K562 (cell line): ENCODE measurements at regions not wholly inside any gene's neighbourhood (a gene's known extent, or its start where the extent isn't known, plus 50 kb on each side); places are given as distances from the start of the nearest gene placed in this dataset.

Source experiments
- ATAC-seq: fragments of 200-7000 bp; cut with Tn5 transposase; 3 replicates; pipeline ENCODE4 v1.9.1; 2020; ENCODE audit warnings: moderate library complexity
- BruUV-seq: library from RNA; stranded (reverse); fragments of 400-500 nt; replicated peaks from 2 replicates; lab custom pipeline; 2021; lab: Mats Ljungman, UMichigan
- CTCF ChIA-PET: fragments of 300-600 bp; formaldehyde crosslinking; extraction: SDS; loops from one replicate; lab custom pipeline; 2021; ENCODE audit warnings: low intra/inter-chr PET ratio; lab: Yijun Ruan, JAX
- POLR2A ChIA-PET: fragments of 300-600, 350-650 bp; sonication (Branson Sonifier 250); formaldehyde crosslinking; extraction: SDS; loops from one replicate; lab custom pipeline; 2021; ENCODE audit warnings: antibody characterized with exemption, inconsistent platforms; lab: Yijun Ruan, JAX
- DNase-seq, 4 experiments: peaks; one replicate each; pipeline versions ENCODE4 v3.0.0 to v3.0.0-alpha.2; 2011 to 2018; ENCODE audit warnings: low spot score in 3 of 4, mixed read lengths in 3 of 4; ENCODE audit errors: extremely low read depth in 1 of 4
- FAIRE-seq: peaks from 2 replicates; lab custom pipeline; 2011; peaks lifted over from hg19 to GRCh38; lab: Jason Lieb, UNC
- H2AFZ ChIP-seq: 2 replicates; pipeline ENCODE4 v1.6.0; 2011; ENCODE audit warnings: low read depth, low read length, control low read depth, inconsistent platforms
- H3K27ac ChIP-seq: fragments of 200-600 bp; 3 replicates; pipeline ENCODE4 v1.8.0; 2011; ENCODE audit warnings: low read depth, mild to moderate bottlenecking, control low read depth, inconsistent platforms, low read length, moderate library complexity, mixed read lengths; ENCODE audit errors: extremely low read depth
- H3K27me3 ChIP-seq, 2 experiments: fragments of 300-600 bp in 1 of 2; 2 replicates in 1 of 2; 3 replicates in 1 of 2; pipeline versions ENCODE4 v1.6.0 to v1.8.0; 2011; ENCODE audit warnings: inconsistent platforms in 2 of 2, low read length in 2 of 2, mild to moderate bottlenecking in 1 of 2, mixed read lengths in 1 of 2, moderate library complexity in 1 of 2; ENCODE audit not compliant: control insufficient read depth in 2 of 2, insufficient read depth in 2 of 2
- H3K36me3 ChIP-seq: fragments of 300-600 bp; 3 replicates; pipeline ENCODE4 v1.8.0; 2011; ENCODE audit warnings: mild to moderate bottlenecking, low read length, inconsistent platforms; ENCODE audit not compliant: control insufficient read depth, insufficient read depth
- H3K4me1 ChIP-seq, 2 experiments: fragments of 200-600 bp in 1 of 2; replicated peaks in 1 of 2; 2 replicates in 1 of 2; 3 replicates in 1 of 2; pipeline versions ENCODE4 v1.5.1 to v1.8.0; 2011; ENCODE audit warnings: inconsistent platforms in 2 of 2, low read length in 2 of 2, mild to moderate bottlenecking in 1 of 2, mixed read lengths in 1 of 2, moderate library complexity in 1 of 2; ENCODE audit not compliant: control insufficient read depth in 2 of 2, insufficient read depth in 2 of 2
- H3K4me2 ChIP-seq: 2 replicates; pipeline ENCODE4 v1.6.1; 2011; ENCODE audit warnings: low read length, control low read depth, inconsistent platforms, mixed read lengths; ENCODE audit not compliant: insufficient read depth
- H3K4me3 ChIP-seq: fragments of 200-600 bp; sonication (generic), shearing (Covaris generic); 2 replicates; pipeline ENCODE4 v1.5.1; 2016; ENCODE audit warnings: control low read depth, inconsistent platforms
- H3K79me2 ChIP-seq: fragments of 200-600 bp; 3 replicates; pipeline ENCODE4 v1.8.0; 2011; ENCODE audit warnings: low read length, inconsistent platforms; ENCODE audit not compliant: control insufficient read depth, insufficient read depth
- H3K9ac ChIP-seq, 2 experiments: 2 replicates each; pipeline versions ENCODE4 v1.6.0 to v1.6.1; 2011; ENCODE audit warnings: low read depth in 2 of 2, low read length in 2 of 2, control low read depth in 1 of 2, inconsistent platforms in 1 of 2, mild to moderate bottlenecking in 1 of 2, mixed read lengths in 1 of 2; ENCODE audit not compliant: insufficient read depth in 1 of 2
- H3K9me1 ChIP-seq: one replicate; pipeline ENCODE4 v1.6.0; 2011; ENCODE audit warnings: inconsistent platforms, mild to moderate bottlenecking, low read length, moderate library complexity; ENCODE audit not compliant: control insufficient read depth, insufficient read depth
- H3K9me3 ChIP-seq: replicated peaks from 2 replicates; pipeline ENCODE4 v1.5.1; 2011; ENCODE audit warnings: low read depth, low read length, inconsistent platforms; ENCODE audit not compliant: control insufficient read depth, insufficient read depth
- H4K20me1 ChIP-seq: replicated peaks from 2 replicates; pipeline ENCODE4 v1.6.1; 2011; ENCODE audit warnings: low read length, inconsistent platforms, mixed read lengths; ENCODE audit not compliant: control insufficient read depth, insufficient read depth
- CHD4 ChIP-seq: fragments of 200-600 bp; sonication (generic); IDR thresholded peaks from 3 replicates; pipeline ENCODE4 v1.6.1; 2012; ENCODE audit warnings: low read depth, mild to moderate bottlenecking, mixed read lengths, low read length, inconsistent platforms; ENCODE audit not compliant: insufficient read depth, insufficient replicate concordance, poor library complexity, severe bottlenecking
- GATA2 ChIP-seq: sonication (generic); formaldehyde crosslinking; IDR thresholded peaks from 2 replicates; pipeline ENCODE4 v1.4.0; 2020; ENCODE audit warnings: mild to moderate bottlenecking, missing genetic modification reagents
- KAT2B ChIP-seq: IDR thresholded peaks from one replicate; pipeline ENCODE4 v1.6.1; 2012; ENCODE audit warnings: low read depth, mild to moderate bottlenecking, control low read depth, inconsistent platforms, low read length, moderate library complexity
- NFATC3 ChIP-seq: fragments of 450-650 bp; IDR thresholded peaks from 2 replicates; pipeline ENCODE4 v1.6.1; 2017; ENCODE audit warnings: mild to moderate bottlenecking
- NFIC ChIP-seq: fragments of 450-650 bp; IDR thresholded peaks from 2 replicates; pipeline ENCODE4 v1.6.1; 2017; ENCODE audit warnings: mild to moderate bottlenecking, inconsistent platforms
- RFX7 ChIP-seq: fragments of 250-450 bp; sonication (Bioruptor Pico); IDR thresholded peaks from 2 replicates; pipeline ENCODE4 v1.5.1; 2021; ENCODE audit warnings: mild to moderate bottlenecking
- SMARCA5 ChIP-seq: fragments of 450-650 bp; IDR thresholded peaks from 2 replicates; pipeline ENCODE4 v1.6.1; 2016
- SMARCB1 ChIP-seq: IDR thresholded peaks from 2 replicates; pipeline ENCODE4 v1.6.1; 2011; ENCODE audit warnings: improper control_type of control experiment, low read depth; ENCODE audit not compliant: insufficient read length
- ZNF12 ChIP-seq: sonication (generic); formaldehyde crosslinking; IDR thresholded peaks from 2 replicates; pipeline ENCODE4 v1.4.0; 2020; ENCODE audit warnings: mild to moderate bottlenecking, missing genetic modification reagents
- ZNF174 ChIP-seq: fragments of 250-450 bp; sonication (Bioruptor Pico); IDR thresholded peaks from 2 replicates; pipeline ENCODE4 v1.4.0; 2020; ENCODE audit warnings: mild to moderate bottlenecking
- ZNF699 ChIP-seq: fragments of 250-450 bp; sonication (Bioruptor Pico); IDR thresholded peaks from 2 replicates; pipeline ENCODE4 v1.8.0; 2021; ENCODE audit warnings: mild to moderate bottlenecking, moderate library complexity; ENCODE audit not compliant: insufficient replicate concordance
- ZNF778 ChIP-seq: fragments of 450-650 bp; formaldehyde crosslinking; IDR thresholded peaks from 2 replicates; pipeline ENCODE4 v1.4.0; 2020; ENCODE audit warnings: mild to moderate bottlenecking, moderate library complexity
- WGBS: fragments of 100-300 bp; shearing (Covaris generic); methylation state at CpG from one replicate; pipeline ENCODE4 v1.1.6; 2016; ENCODE audit warnings: low coverage, mixed read lengths; ENCODE audit not compliant: insufficient coverage; ENCODE audit errors: missing lambda C conversion rate; 5-methylcytosine and 5-hydroxymethylcytosine counted together
- in situ Hi-C: fragments of 300-500 bp; cut with MboI; formaldehyde crosslinking; loops from 4 replicates; pipeline ENCODE4 v1.15.0; 2018; ENCODE audit warnings: inconsistent platforms, mixed read lengths
- intact Hi-C: fragments of 100-400 bp; cut with micrococcal nuclease; formaldehyde crosslinking; loops from 2 replicates; pipeline ENCODE4 v1.14.2; 2022
- TF ChIP-seq, protein P1 (sequence below): IDR thresholded peaks from 3 replicates; pipeline ENCODE4 v1.6.1; 2011; ENCODE audit warnings: borderline replicate concordance, mild to moderate bottlenecking, moderate library complexity; ENCODE audit not compliant: insufficient read length; ENCODE audit errors: extremely low read depth
- TF ChIP-seq, protein P2 (sequence below): fragments of 250-450 bp; sonication (Bioruptor Pico); IDR thresholded peaks from 2 replicates; pipeline ENCODE4 v1.4.0; 2020; ENCODE audit warnings: mild to moderate bottlenecking
- TF ChIP-seq, protein P3 (sequence below), 3 experiments: IDR thresholded peaks in 2 of 3; conservative IDR thresholded peaks in 1 of 3; 2 replicates each; pipeline ENCODE4 v1.5.1; 2011 to 2012; ENCODE audit warnings: low read length in 3 of 3, mild to moderate bottlenecking in 3 of 3, control low read depth in 2 of 3, improper control_type of control experiment in 1 of 3, inconsistent platforms in 1 of 3, low read depth in 1 of 3, mixed read lengths in 1 of 3, moderate library complexity in 1 of 3; ENCODE audit not compliant: insufficient read depth in 2 of 3
- TF ChIP-seq, protein P4 (sequence below): fragments of 450-650 bp; formaldehyde crosslinking; IDR thresholded peaks from 2 replicates; pipeline ENCODE4 v1.4.0; 2022; ENCODE audit warnings: missing genetic modification characterization

DNA sequence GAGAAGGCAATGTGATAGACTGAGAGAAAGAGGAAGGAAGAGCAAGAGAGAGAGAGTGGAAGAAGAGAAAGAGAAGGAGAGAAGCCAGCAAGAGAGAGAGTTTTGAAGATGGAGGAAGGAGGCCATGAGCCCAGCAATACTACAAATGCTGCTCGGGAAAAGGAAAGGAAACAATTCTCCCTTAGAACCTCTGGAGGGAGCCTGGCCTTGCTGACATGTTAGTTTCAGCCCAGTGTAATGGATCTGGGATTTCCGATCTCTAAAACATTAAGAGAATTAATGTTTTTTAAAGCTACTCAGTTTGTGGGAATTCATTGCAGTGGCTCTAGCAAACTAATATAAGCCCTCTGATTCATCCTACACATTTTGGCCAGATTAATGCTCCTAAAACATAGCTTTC lies 206.8 kb upstream of the MTPN start:
- H3K9me3 ChIP-seq = no peaks in the 10 kb centered on the region
- peak in 1 of 4 experiments; percentile 40 for DNase-seq
- no peak overlapping the region for H3K27ac ChIP-seq
- ATAC-seq = peak; percentile 81
- H3K9me1 ChIP-seq = no peaks in the 10 kb centered on the region
- peaks cover 7% of the 10 kb centered on the region; the same call in 1 of the 3 replicates for H3K36me3 ChIP-seq
- H3K79me2 ChIP-seq = peaks cover 2% of the 10 kb centered on the region; the same call in 1 of the 3 replicates
- H4K20me1 ChIP-seq = no peaks in the 10 kb centered on the region
- BruUV-seq = no TSS peak
- no peak overlapping the region for H3K9ac ChIP-seq
- H3K27me3 ChIP-seq = no peaks in the 10 kb centered on the region
- ChIA-PET POLR2A (interaction anchor here (0.6 to 1.3 kb wide), 2 partner anchors 10 to 44 kb away, joined by 3 read pairs; no protein-coding TSS in a partner anchor), CTCF (no interaction called here)
- no peak for FAIRE-seq
- H3K4me1 ChIP-seq = no peaks in the 10 kb centered on the region; a peak in 1 of 5 replicates
- no peak overlapping the region for H2AFZ ChIP-seq
- 42% methylated on average over 2 of the region's 2 CpGs for WGBS
- in situ Hi-C loops = no loop called here
- H3K4me2 ChIP-seq = no peak overlapping the region
- intact Hi-C loops = loop anchor here (10.0 kb wide), 1 partner anchor 379 kb away; no protein-coding TSS in a partner anchor
- no peak overlapping the region for H3K4me3 ChIP-seq
- TF ChIP-seq GATA2 (no peak), ZNF699 (CRISPR knock-in tag) (no peak), ZNF174 (no peak), NFATC3 (no peak), RFX7 (CRISPR knock-in tag) (no peak), NFIC (no peak), ZNF12 (CRISPR knock-in tag) (no peak), CHD4 (no peak), KAT2B (no peak), SMARCA5 (no peak), ZNF778 (no peak), SMARCB1 (no peak)
- TF ChIP-seq, protein P1, sequence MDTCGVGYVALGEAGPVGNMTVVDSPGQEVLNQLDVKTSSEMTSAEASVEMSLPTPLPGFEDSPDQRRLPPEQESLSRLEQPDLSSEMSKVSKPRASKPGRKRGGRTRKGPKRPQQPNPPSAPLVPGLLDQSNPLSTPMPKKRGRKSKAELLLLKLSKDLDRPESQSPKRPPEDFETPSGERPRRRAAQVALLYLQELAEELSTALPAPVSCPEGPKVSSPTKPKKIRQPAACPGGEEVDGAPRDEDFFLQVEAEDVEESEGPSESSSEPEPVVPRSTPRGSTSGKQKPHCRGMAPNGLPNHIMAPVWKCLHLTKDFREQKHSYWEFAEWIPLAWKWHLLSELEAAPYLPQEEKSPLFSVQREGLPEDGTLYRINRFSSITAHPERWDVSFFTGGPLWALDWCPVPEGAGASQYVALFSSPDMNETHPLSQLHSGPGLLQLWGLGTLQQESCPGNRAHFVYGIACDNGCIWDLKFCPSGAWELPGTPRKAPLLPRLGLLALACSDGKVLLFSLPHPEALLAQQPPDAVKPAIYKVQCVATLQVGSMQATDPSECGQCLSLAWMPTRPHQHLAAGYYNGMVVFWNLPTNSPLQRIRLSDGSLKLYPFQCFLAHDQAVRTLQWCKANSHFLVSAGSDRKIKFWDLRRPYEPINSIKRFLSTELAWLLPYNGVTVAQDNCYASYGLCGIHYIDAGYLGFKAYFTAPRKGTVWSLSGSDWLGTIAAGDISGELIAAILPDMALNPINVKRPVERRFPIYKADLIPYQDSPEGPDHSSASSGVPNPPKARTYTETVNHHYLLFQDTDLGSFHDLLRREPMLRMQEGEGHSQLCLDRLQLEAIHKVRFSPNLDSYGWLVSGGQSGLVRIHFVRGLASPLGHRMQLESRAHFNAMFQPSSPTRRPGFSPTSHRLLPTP = no peak
- TF ChIP-seq, protein P2, sequence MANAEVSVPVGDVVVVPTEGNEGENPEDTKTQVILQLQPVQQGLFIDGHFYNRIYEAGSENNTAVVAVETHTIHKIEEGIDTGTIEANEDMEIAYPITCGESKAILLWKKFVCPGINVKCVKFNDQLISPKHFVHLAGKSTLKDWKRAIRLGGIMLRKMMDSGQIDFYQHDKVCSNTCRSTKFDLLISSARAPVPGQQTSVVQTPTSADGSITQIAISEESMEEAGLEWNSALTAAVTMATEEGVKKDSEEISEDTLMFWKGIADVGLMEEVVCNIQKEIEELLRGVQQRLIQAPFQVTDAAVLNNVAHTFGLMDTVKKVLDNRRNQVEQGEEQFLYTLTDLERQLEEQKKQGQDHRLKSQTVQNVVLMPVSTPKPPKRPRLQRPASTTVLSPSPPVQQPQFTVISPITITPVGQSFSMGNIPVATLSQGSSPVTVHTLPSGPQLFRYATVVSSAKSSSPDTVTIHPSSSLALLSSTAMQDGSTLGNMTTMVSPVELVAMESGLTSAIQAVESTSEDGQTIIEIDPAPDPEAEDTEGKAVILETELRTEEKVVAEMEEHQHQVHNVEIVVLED (CRISPR knock-in tag) = no peak
- TF ChIP-seq, protein P3, sequence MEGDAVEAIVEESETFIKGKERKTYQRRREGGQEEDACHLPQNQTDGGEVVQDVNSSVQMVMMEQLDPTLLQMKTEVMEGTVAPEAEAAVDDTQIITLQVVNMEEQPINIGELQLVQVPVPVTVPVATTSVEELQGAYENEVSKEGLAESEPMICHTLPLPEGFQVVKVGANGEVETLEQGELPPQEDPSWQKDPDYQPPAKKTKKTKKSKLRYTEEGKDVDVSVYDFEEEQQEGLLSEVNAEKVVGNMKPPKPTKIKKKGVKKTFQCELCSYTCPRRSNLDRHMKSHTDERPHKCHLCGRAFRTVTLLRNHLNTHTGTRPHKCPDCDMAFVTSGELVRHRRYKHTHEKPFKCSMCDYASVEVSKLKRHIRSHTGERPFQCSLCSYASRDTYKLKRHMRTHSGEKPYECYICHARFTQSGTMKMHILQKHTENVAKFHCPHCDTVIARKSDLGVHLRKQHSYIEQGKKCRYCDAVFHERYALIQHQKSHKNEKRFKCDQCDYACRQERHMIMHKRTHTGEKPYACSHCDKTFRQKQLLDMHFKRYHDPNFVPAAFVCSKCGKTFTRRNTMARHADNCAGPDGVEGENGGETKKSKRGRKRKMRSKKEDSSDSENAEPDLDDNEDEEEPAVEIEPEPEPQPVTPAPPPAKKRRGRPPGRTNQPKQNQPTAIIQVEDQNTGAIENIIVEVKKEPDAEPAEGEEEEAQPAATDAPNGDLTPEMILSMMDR (IDR thresholded peaks at IDR 0.05 in 2 of 3, conservative IDR thresholded peaks at IDR 0.05 in 1 of 3; ENCODE audit: insufficient read depth in 2 of 3, low read depth in 1 of 3, low read length in 3 of 3) = peak; percentile 9 to 39 (median 31); a peak in 3 of 6 replicates
- TF ChIP-seq, protein P4, sequence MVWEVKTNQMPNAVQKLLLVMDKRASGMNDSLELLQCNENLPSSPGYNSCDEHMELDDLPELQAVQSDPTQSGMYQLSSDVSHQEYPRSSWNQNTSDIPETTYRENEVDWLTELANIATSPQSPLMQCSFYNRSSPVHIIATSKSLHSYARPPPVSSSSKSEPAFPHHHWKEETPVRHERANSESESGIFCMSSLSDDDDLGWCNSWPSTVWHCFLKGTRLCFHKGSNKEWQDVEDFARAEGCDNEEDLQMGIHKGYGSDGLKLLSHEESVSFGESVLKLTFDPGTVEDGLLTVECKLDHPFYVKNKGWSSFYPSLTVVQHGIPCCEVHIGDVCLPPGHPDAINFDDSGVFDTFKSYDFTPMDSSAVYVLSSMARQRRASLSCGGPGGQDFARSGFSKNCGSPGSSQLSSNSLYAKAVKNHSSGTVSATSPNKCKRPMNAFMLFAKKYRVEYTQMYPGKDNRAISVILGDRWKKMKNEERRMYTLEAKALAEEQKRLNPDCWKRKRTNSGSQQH (CRISPR knock-in tag) = 0 out of 2 replicates have a peak, but pooled peaks have one; percentile 40
